ENCODE measurements at regions not wholly inside any gene's neighbourhood (a gene's known extent, or its start where the extent isn't known, plus 50 kb on each side); places are given as distances from the start of the nearest gene placed in this dataset.

GRCh38 chr14:101227611-101228594 is 324.4 kb upstream of the RTL1 start:
- POLR2A ChIA-PET: no interaction called here
- ATAC-seq: no peak
- Mint-ChIP-seq H3K27ac (no peak overlapping the region), H3K4me1 (peaks cover 0 to 5% (median 2%) of the 10 kb centered on the region in 4 donors), H3K36me3 (no peaks in the 10 kb centered on the region), H3K4me3 (no peak overlapping the region), H3K27me3 (peaks cover 0 to 15% (median 13%) of the 10 kb centered on the region in 5 donors), H3K9me3 (no peaks in the 10 kb centered on the region)
- peak in 2 of 10 donors; percentile 14 to 51 for DNase-seq

GRCh38 chr14:101228949-101229541 is 325.5 kb upstream of the RTL1 start:
- POLR2A ChIA-PET: no interaction called here
- H3K9me3 Mint-ChIP-seq: no peaks in the 10 kb centered on the region
- no peaks in the 10 kb centered on the region for H3K36me3 Mint-ChIP-seq
- DNase-seq: peak in 1 of 10 donors; percentile 12
- H3K4me1 Mint-ChIP-seq: peaks cover 0 to 5% (median 2%) of the 10 kb centered on the region in 4 donors
- H3K27ac Mint-ChIP-seq: no peak overlapping the region
- no peak overlapping the region for H3K4me3 Mint-ChIP-seq
- ATAC-seq: no peak
- peaks cover 0 to 11% (median 10%) of the 10 kb centered on the region in 5 donors for H3K27me3 Mint-ChIP-seq

- POLR2A ChIA-PET: no interaction called here
- no peak overlapping the region for H3K27ac Mint-ChIP-seq
- ATAC-seq (no peak), DNase-seq (peak in 1 of 10 donors; percentile 10)
- H3K4me1 Mint-ChIP-seq: peaks cover 0 to 5% (median 2%) of the 10 kb centered on the region in 4 donors
- H3K9me3 Mint-ChIP-seq: no peaks in the 10 kb centered on the region
- H3K36me3 Mint-ChIP-seq: no peaks in the 10 kb centered on the region
- H3K27me3 Mint-ChIP-seq: peaks cover 0 to 16% (median 11%) of the 10 kb centered on the region in 5 donors
- H3K4me3 Mint-ChIP-seq: no peak overlapping the region
Measured at GRCh38 chr14:101229666-101230065, 326.1 kb upstream of the RTL1 start.

GRCh38 chr14:101230161-101230850 is 326.8 kb upstream of the RTL1 start:
- H3K27ac Mint-ChIP-seq: no peak overlapping the region

GRCh38 chr14:101230851-101231550 is 327.5 kb upstream of the RTL1 start:
- POLR2A ChIA-PET: no interaction called here
- DNase-seq (peak in 1 of 10 donors; percentile 18), ATAC-seq (no peak)
- Mint-ChIP-seq H3K4me3 (no peak overlapping the region), H3K27ac (no peak overlapping the region), H3K27me3 (peaks cover 2 to 15% (median 10%) of the 10 kb centered on the region in 5 donors), H3K4me1 (peaks cover 0 to under 1% (median 0%) of the 10 kb centered on the region in 4 donors), H3K36me3 (no peaks in the 10 kb centered on the region), H3K9me3 (no peaks in the 10 kb centered on the region)

More at GRCh38 chr14:101230161-101230850, 326.8 kb upstream of the RTL1 start:
- H3K27me3 Mint-ChIP-seq: peaks cover 2 to 21% (median 14%) of the 10 kb centered on the region in 5 donors
- peaks cover 0 to 5% (median 2%) of the 10 kb centered on the region in 4 donors for H3K4me1 Mint-ChIP-seq
- ATAC-seq (no peak), DNase-seq (peak in 2 of 10 donors; percentile 16 to 54)
- no peaks in the 10 kb centered on the region for H3K36me3 Mint-ChIP-seq
- no peak overlapping the region for H3K4me3 Mint-ChIP-seq
- H3K9me3 Mint-ChIP-seq: no peaks in the 10 kb centered on the region
- POLR2A ChIA-PET: no interaction called here

GRCh38 chr14:101231828-101232227 is 328.3 kb upstream of the RTL1 start:
- no peak overlapping the region for H3K27ac Mint-ChIP-seq
- peak in 2 of 10 donors; percentile 3 to 43 for DNase-seq
- H3K36me3 Mint-ChIP-seq: no peaks in the 10 kb centered on the region
- no peaks in the 10 kb centered on the region for H3K4me1 Mint-ChIP-seq
- H3K27me3 Mint-ChIP-seq: peaks cover 2 to 11% (median 8%) of the 10 kb centered on the region in 5 donors
- POLR2A ChIA-PET: no interaction called here
- H3K4me3 Mint-ChIP-seq: no peak overlapping the region
- ATAC-seq: no peak
- no peaks in the 10 kb centered on the region for H3K9me3 Mint-ChIP-seq

GRCh38 chr14:101232340-101233020 is 328.8 kb upstream of the DIO3 start:
- POLR2A ChIA-PET: no interaction called here
- peaks cover 2 to 16% (median 8%) of the 10 kb centered on the region in 5 donors for H3K27me3 Mint-ChIP-seq
- ATAC-seq (no peak), DNase-seq (peak in 1 of 10 donors; percentile 14)
- no peak overlapping the region for H3K4me3 Mint-ChIP-seq
- H3K4me1 Mint-ChIP-seq: no peaks in the 10 kb centered on the region
- peak overlapping the region in 1 of 10 donors; percentile 52 for H3K27ac Mint-ChIP-seq
- no peaks in the 10 kb centered on the region for H3K9me3 Mint-ChIP-seq
- H3K36me3 Mint-ChIP-seq: no peaks in the 10 kb centered on the region

GRCh38 chr14:101233021-101233366 is 328.3 kb upstream of the DIO3 start:
- POLR2A ChIA-PET: no interaction called here
- Mint-ChIP-seq H3K27me3 (peaks cover 2 to 20% (median 8%) of the 10 kb centered on the region in 5 donors), H3K4me3 (no peak overlapping the region), H3K4me1 (no peaks in the 10 kb centered on the region), H3K36me3 (no peaks in the 10 kb centered on the region), H3K27ac (no peak overlapping the region), H3K9me3 (no peaks in the 10 kb centered on the region)
- peak in 1 of 10 donors; percentile 15 for DNase-seq
- no peak for ATAC-seq

- ATAC-seq (no peak), DNase-seq (peak in 1 of 10 donors; percentile 10)
- H3K9me3 Mint-ChIP-seq: no peaks in the 10 kb centered on the region
- no peak overlapping the region for H3K4me3 Mint-ChIP-seq
- no peak overlapping the region for H3K27ac Mint-ChIP-seq
- POLR2A ChIA-PET: no interaction called here
- no peaks in the 10 kb centered on the region for H3K4me1 Mint-ChIP-seq
- H3K27me3 Mint-ChIP-seq: peaks cover 2 to 20% (median 8%) of the 10 kb centered on the region in 5 donors
- H3K36me3 Mint-ChIP-seq: no peaks in the 10 kb centered on the region
Measured at GRCh38 chr14:101233391-101233790, 327.9 kb upstream of the DIO3 start.

- Mint-ChIP-seq H3K4me3 (no peak overlapping the region), H3K4me1 (no peaks in the 10 kb centered on the region), H3K9me3 (no peaks in the 10 kb centered on the region), H3K27me3 (peaks cover 2 to 20% (median 8%) of the 10 kb centered on the region in 5 donors), H3K27ac (no peak overlapping the region), H3K36me3 (no peaks in the 10 kb centered on the region)
- DNase-seq: no peak
- POLR2A ChIA-PET: no interaction called here
- no peak for ATAC-seq
Measured at GRCh38 chr14:101233808-101234207, 327.5 kb upstream of the DIO3 start.

- DNase-seq: peak in 2 of 10 donors; percentile 10 to 50
- Mint-ChIP-seq H3K4me1 (no peaks in the 10 kb centered on the region), H3K27me3 (peaks cover 2 to 26% (median 6%) of the 10 kb centered on the region in 5 donors), H3K36me3 (no peaks in the 10 kb centered on the region), H3K4me3 (no peak overlapping the region), H3K9me3 (no peaks in the 10 kb centered on the region), H3K27ac (no peak overlapping the region)
- no peak for ATAC-seq
- POLR2A ChIA-PET: no interaction called here
Measured at GRCh38 chr14:101234244-101234937, 326.9 kb upstream of the DIO3 start.

Data from naive thymus-derived CD8-positive, alpha-beta T cell (primary cell).